Hepatic stellate cell (primary cell): ENCODE measurements at regions not wholly inside any gene's neighbourhood (a gene's known extent, or its start where the extent isn't known, plus 50 kb on each side); places are given as distances from the start of the nearest gene placed in this dataset.
"Not testable (repeated sequence)": the region's sequence is repeated elsewhere in the genome, so short reads cannot be mapped to it uniquely, and the experiment has no call there.

Experiments
- DNase-seq: peaks from one replicate; pipeline ENCODE4 v3.0.0; 2011; ENCODE audit warnings: low spot score

DNA sequence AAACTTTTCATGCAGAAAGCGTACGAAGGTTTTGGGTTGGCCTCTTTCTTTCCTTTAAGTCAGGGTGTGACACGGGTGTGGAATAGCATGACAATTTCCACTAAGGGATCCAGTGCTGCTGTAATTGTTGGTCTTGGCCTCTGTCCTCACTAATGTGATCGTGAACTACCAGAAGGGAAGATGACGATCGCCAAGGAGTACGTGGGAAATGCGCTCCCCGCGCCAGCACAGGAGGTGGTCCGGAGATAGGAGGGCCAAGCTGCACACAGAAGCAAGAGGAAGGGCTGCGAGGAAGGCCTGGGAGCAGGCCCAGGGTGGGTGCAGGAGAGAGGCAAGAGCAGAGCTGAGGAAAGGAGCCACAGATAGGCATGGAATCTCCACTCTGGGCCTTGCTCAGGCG, 79.7 kb upstream of the PODXL start:
- DNase-seq, result no peak

DNA sequence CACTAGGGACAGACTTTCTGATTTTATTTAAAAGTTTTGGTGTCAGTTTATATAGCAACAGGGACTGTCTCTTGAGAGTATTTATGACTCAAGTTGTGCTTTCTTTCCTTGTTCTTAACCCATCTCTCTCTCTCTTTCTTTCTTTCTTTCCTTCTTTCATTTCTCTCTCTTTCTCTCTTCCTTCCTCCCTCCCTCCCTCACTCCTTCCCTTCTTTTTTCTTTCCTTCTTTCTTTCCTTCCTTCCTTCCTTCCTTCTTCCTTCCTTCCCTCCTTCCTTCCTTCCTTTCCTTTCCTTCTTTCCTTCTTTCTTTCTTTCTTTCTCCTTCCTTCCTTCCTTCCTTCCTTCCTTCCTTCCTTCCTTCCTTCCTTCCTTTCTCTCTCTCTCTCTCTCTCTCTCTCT, 77.8 kb upstream of the PODXL start:
- not testable (repeated sequence) for DNase-seq

DNA sequence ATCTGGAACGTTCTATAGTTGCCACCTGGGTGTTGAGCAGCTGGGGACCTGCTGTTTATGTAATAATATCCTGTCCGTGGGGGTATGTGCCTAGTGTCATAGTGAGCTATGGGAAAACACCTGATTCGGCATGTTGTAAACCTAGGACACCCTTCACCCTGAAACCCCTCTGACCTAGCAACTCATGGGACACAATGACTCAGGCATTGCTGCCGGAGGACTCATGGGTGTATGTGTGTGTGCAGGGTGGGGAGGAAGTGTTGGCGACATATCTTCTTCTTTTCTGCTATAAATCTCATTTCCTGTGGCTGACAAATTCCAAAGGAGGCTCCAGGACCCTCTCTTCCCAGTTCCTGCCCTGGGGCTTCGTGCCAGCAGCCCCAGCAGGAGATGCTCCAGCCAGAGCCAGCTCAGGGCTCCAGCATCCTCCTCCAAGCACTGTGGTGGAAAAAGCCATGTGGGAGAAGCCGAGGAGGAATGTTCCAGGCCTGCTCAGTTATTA, 77.0 kb upstream of the PODXL start:
- DNase-seq, result peak; percentile 66

DNA sequence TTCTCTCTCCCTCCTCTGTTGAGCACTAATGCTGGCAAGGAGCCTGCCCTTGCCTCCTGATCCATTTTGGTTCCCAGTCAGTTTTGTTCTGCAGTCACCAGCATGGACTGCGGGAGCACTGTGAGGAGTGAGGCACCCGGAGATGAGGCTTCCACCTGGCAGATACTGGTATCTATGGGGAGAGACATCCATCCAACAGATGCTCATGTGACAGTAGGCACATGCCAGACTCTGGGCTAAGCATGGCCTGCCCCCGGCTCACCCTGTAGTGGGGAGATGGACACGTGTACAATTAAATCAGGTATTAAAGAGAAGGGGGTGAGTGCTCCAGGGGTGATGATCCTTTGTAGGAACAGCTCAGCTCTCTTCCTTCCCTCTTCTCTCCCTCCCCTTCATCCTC, 74.0 kb upstream of the PODXL start:
- DNase-seq, result no peak

DNA sequence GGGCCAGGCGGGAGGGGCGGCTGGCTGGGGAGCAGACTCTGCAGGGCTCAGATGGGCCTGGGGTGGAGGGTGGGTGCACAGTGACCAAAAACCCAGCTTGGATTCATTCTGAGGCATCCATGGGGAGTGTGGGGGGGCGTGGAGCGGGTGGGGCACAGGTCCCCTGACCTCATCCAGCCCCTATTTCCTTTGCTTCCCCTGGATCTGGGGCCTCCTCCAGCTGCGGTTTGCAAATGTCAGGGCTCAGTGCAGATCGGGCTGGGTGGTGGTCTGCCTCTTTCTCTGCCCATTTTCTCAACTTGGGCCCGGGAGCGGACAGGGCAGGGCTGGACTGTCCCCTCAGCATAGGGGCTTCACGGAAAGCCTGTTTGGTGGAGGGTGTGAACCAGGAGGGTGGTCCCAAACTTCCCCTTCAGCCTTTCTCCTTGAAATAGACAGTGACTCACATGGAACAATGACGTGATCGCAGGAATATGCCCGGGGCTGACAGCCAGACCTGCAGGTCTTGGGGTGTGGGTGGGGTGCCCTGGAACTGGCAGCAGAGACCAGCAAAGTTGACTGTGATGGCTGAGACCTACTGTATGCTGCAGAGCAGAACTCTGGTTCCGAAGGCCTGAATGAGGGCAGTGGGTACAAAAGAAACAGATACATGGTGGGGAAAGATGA, 72.9 kb upstream of the PODXL start:
- DNase-seq, result peak; percentile 79

DNA sequence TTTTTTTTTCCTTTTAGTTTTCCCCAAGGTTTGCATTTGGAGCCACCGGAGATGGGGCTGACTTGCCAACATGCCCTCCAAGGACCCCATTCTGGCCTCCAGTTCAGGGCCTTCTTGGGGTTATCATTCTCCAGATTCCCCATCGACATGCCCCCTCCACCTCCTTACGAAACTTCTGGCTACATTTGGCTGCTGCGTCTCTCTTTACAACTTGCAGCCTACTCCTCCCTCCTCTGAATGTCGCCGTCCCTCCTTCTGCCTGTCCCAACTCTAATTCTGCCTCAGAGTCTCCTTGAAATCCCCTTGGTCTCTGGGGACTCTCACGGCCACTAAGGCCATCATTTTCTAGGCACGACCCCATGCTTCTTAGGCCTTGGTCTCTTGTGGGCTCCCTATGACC, 72.2 kb upstream of the PODXL start:
- DNase-seq, result no peak

DNA sequence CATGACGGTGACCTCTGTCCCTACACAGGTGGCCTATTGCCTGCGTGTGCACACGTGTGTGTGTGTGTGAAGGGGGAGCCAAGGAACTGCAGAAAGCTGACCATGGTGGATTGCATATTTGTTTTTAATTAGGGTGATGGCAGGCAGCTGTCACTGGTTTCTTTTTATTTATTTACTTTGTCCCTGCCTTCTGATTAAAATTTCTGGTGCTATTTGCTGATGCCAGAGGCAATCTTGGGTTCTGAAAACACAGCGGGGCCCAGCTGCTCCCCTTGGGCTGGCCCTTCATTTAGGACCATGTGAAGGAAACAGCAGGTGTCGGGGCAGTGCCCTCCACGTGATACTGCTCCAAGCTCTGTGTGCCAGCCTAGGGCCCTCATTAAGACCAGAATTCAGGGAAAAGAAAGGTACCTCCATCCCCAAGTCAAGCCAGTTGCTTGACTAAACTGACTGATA, 71.3 kb upstream of the PODXL start:
- no peak for DNase-seq

DNA sequence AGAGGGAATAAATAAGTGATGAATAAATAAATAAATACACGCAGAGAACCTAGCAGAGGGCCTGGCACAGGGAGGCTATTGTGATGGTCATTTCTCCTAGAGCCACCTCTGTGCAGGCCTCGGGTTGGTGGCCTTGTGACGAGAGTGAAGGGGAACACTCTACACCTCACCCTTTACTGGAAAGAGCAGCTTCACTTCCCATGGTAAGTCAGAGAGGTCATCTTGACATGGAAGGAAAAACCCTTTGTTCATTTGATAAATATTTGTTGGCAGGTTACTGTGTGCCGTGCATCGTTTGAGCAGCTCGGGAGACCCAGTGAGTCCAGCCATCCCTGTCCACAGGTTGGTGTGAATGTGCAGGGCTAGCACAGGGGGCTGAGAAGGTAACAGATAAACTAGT, 70.2 kb upstream of the PODXL start:
- no peak for DNase-seq

DNA sequence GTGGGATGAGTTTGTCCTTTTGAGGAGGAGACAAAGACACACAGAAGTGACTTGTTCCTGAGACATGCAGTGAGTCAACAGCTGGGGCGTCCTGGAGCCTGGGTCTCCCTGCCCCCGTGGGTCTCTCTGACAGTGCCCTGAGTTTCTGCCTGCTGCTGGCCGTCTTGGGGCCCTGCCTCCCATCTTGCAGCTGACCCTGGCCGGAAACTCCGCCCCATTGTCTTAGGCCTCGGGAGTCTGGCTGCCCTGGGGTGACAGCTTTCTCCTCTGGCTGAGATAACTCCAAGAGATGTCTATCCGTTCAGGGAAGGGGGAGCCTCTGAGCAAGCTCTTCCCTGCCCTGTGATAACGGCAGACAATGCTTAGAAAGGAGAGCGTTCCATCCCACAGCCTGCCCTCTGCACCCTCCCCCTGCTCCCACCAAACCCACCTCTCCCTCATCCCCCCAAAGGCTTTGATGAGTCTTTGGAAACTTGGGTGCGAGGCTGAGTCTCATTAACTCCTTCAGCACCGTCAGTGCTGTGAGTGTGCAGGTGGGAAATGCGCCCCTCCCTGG, 69.5 kb upstream of the PODXL start:
- DNase-seq, result peak; percentile 90

DNA sequence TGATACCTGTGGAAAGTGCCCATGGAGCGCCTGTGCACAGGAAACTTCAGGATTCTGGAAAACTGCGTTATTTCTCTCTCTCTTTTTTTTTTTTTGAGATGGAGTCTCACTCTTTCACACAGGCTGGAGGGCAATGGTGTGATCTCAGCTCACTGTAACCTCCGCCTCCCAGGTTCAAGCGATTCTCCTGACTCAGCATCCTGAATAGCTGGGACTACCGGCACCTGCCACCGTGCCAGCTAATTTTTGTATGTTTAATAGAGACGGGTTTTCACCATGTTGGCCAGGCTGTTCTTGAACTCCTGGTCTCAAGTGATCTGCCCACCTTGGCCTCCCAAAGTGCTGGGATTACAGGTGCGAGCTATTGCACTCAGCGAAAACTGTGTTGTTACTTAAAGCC, 68.9 kb upstream of the PODXL start:
- DNase-seq, result not testable (repeated sequence)

DNA sequence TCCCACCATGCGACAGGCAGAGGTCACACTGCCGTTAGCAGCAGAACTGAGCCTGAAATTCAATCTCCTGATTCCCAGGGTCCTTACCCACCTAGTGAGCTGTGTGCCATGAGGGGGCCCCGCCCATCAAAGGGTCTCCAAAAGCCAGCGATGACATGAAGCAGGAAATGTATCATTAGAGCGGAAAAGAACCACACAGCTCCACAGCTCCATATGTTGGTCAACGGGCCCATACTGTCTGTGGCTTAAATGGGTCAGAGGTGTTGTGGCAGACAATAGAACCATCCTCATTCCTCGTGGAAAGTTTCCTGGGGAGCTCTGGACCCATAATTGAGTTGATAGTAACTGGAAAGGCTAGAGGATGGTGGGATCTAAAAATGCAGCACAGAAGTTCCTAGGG, 68.1 kb upstream of the PODXL start:
- no peak for DNase-seq

DNA sequence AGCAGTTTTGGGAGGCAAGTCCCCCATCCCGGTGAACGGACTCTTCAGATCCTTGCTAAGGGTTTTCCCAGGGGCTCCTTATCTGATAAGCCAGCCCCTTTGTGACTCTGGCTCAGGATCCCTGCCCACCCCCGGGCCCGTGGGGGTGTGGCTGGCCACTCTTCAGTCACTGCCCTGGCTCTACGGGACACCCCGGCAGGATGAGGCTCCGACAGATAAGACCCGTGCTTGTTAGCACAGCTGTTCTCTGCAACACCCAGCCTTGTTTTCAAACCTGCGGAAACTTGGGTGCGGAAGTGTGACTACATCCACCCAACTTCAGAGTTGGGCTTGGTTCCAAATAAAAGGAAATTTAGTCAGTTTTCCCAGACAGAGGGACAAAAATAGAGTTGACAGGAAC, 66.7 kb upstream of the PODXL start:
- DNase-seq, result peak; percentile 41

DNA sequence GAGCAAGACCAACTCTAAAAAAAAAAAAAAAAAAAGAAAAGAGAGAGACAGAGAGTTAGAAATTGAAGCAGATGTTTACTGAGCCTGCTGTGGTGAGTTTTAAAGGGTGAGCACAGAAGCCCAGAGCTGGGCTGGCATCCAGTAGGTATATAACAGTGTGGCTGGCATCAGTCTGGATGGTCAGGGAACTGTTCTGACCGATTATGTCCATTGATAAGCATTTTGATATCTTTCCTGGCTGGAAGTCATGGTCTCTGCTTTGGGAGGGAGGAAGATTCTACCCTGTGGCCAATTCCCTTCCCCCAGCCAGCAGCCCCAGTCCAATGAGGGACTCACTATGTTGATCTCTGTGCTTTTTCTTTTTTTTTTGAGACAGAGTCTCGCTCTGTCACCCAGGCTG, 65.2 kb upstream of the PODXL start:
- no peak for DNase-seq

DNA sequence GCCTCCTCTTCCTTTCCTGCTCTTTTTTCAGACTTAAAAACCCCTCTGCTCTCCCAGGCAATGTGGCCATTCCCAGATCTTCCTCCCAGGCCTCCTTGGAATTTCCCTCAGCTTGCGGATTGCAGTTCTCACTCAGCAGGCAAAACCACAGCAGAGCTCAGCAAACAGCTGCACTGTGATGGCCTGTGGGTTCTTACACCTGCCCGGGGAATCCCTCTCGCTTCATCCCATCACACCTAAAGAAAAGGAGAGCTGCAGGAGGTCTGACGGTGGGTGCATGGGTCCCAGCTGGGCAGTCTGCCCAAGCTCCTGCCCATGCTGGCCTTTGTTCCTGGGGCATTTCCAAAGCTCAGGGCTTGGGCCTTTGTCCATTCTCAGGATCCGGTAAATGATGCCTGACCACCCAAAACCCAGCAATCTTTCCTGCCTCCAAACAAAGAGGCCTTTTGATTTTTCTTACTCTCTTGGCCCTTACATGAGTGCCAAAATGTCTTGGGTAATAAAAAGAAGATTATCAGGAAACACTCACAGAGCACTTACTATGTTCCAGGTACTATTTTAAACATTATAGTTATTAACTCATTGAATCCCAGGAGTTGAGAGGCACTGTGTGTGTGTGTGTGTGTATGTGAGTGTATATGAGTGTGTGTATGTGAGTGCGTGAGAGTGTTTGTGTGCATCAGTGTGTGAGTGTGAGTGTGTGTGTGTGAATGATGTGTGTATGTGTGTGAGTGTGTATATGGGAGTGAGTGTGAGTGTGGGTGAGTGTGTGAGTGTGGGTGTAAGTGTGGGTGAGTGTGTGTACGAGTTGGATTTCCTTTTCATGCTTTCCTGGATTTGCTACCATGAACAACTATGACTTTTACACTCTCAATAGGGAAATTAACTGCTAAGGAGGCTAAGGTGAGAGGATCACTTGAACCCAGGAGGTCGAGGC, 64.5 kb upstream of the PODXL start:
- no peak for DNase-seq

DNA sequence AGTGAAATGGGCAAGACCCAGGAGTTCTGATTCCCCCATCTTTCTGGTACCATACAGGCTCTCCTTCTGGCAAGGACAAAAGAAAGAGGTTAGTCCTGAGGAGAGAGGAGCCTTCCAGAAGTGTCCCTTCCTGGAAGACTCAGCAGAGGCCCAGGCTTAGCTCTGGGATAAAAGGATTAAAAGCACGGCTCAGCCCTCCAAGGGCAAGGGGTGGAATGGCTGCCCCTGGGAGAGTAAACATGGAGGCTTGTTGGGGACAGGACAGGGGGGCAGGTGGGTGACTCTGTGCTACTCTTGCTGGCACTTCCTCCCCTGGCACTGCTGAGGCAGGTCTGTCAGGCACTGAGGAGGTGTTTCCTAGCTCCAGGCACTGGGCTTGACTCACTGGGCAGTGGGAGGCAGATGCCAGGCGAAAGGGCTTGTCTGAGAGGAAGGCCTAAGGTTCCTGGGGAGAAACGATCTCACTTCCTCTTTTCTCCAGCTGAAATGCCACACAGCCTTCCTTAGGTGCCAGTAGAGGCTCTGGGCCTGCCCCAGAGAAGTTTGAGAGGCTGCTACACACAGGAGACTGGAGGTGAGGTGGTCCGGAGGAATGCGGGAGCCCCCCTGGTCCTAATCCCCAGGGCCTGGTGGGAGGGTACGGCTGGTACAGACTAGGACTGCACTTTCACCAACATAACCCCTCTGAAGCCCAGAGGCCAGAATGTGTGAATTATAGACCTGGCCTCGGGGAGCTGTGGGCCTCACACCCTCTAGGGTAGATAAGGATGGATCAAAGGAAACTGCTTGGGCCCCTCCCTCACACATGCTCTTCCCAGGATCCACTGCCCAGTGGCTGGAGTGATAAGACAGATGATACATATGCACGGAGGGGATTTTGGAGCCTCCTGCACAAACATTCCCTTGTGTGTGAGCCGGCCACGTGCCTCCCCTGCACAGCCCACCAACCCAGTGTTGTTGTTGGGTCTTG, 63.2 kb upstream of the PODXL start:
- no peak for DNase-seq

DNA sequence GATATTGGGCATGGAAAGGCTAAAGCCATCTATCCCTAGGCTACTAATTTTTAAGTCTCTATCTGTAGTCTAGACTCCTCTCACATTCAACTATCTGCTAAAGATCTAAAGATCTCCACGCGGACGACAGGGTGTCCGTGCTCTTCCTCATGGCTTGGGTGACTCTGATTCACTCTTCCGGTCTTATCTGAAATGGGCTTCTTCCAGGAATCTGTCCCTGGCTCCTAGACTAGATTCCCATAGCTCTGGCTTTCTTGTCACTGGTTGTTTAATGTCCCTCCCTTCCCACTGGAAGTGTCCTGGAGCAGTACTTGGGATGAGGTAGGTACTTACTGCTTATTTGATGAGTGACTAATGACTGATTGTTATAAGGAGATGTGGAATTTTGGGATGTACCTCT, 62.0 kb upstream of the PODXL start:
- DNase-seq, result peak; percentile 55

DNA sequence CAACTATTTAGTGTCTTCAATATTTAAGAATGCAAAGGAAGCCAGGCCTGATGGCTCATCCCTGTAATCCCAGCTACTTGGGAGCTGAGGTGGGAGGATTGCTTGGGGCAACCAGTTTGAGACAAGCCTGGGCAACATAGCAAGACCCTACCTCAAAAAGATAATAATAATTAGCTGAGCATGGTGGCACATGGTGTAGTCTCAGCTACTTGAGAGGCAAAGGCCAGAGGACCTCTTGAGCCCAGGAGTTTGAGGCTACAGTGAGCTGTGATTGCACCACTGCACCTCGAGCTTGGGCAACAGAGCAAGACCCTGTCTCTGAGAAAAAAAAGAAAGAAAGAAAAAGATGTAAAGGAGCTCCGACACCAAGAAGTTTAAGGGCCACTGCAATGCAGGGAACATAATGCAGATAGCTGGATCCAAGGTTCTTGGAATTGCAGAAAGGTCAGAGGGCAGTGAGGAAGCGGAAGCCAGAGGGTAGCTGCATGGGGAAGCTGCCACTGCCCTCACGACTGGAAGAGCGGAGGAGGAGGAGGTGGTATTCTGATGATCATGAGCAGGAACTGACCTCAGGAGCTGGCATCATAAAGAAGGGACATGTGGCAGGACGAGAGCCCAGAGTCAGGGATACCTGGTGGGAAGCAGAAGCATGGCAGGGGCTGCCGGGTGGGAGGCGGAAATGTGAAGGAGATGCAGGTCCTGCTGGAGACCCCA, 60.2 kb upstream of the PODXL start:
- DNase-seq, result no peak

DNA sequence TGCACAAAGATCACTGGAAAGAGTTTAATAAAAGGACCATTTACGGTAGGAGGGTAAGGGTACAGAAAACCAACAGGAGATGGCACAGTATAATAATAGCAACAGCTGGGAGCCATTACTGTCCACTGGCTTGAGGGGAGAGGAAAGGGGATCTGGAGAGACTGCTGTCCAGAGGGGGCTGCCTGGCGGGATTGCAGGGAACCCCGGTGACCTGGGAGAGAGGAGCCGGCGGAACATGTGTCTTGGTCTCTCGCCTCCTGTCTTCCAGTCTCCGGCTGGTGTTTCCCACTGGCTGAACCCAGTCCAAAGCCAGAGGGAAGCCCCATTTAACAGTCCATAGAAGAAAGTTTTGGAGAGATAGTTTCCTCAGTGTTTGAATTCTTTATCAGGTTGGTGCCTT, 57.5 kb upstream of the PODXL start:
- no peak for DNase-seq

DNA sequence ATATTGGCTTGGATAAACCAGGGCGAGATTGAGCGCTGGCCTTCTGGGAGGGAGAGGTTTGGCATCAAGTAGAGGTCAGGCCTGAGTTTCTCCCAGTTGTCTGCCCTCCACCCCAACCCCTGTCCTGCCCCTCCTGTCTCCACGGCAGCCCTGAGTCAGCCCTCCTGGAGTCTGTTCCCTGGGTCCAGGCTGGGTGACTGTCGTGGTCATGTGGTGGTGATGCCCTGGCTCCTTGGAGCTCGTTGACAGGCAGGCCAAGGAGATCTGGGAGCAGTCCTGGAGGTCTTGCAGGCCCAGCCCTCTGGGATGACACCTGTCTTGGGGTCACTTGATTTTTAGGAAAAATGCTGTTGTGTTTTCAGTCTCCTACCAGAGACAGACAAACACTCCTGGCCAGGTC, 53.6 kb upstream of the PODXL start:
- DNase-seq, result no peak

DNA sequence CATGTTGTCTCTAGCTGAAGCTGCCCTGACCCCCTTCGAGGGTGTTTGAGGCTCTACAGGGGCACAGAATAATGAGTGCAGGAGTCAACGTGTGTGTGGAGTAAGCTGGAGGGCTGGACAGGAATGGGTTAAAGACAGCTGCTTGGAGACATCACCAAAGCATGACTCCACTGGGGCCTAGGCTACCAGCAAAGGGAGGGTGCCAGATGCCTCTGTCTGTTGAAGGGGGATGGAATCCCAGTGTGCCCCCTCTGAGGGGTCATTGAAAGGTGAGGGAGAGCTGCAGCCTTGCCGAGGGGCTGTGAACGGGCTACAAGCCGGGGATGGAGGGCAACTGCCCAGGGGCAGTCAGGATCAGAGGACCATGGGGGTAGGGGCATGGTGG, 51.7 kb upstream of the PODXL start:
- DNase-seq, result no peak
